ENCODE measurements at regions not wholly inside any gene's neighbourhood (a gene's known extent, or its start where the extent isn't known, plus 50 kb on each side); places are given as distances from the start of the nearest gene placed in this dataset.

DNA sequence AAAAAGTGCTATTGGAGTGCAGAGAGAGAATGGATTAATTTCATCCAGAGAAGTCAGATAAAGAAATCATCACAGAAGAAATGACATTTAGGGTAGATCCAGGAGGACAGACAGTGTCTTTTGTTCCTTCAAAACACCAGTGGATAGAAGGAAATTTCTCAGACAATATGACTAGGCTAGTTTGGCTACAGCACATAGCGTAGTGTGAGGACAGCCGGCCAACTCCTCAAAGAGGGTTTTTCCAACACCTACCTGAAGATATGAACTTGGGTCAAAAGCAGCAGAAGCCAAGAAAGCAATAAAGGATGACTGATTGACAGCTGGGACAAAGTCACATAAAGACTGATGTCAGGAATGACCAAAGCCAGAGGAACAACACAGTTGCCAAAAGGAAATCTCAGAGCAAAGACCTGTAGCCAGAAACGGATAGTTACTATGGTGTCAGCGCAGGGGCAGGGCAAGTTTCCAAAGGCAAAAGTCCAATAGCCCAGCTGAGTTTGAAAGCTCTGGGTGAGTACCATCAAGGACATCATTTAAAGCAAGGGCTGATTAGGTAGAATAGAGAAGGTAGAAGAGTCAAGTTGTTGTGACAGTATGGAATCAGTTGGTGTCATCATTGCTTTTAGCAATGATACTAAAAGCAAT is 58.7 kb upstream of the PDE3A start:
- TF ChIP-seq, protein P1, sequence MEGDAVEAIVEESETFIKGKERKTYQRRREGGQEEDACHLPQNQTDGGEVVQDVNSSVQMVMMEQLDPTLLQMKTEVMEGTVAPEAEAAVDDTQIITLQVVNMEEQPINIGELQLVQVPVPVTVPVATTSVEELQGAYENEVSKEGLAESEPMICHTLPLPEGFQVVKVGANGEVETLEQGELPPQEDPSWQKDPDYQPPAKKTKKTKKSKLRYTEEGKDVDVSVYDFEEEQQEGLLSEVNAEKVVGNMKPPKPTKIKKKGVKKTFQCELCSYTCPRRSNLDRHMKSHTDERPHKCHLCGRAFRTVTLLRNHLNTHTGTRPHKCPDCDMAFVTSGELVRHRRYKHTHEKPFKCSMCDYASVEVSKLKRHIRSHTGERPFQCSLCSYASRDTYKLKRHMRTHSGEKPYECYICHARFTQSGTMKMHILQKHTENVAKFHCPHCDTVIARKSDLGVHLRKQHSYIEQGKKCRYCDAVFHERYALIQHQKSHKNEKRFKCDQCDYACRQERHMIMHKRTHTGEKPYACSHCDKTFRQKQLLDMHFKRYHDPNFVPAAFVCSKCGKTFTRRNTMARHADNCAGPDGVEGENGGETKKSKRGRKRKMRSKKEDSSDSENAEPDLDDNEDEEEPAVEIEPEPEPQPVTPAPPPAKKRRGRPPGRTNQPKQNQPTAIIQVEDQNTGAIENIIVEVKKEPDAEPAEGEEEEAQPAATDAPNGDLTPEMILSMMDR (IDR thresholded peaks at IDR 0.05; ENCODE audit: low read depth, low read length, poor library complexity, severe bottlenecking) = no peak
- TF ChIP-seq EZH2phosphoT487 (IDR thresholded peaks at IDR 0.05; ENCODE audit: borderline replicate concordance, low read length) = no peak
